Lower lobe of right lung (tissue), 2 donors: ENCODE measurements at regions not wholly inside any gene's neighbourhood (a gene's known extent, or its start where the extent isn't known, plus 50 kb on each side); places are given as distances from the start of the nearest gene placed in this dataset.

ENCODE experiments used
- ATAC-seq, 2 donors: fragments of 200-7000 bp; cut with Tn5 transposase; one replicate each; pipeline ENCODE4 v1.9.1; 2020 to 2022; ENCODE audit warnings: mild to moderate bottlenecking in 2 of 2, moderate library complexity in 2 of 2
- DNase-seq: peaks from one replicate; pipeline ENCODE4 v3.0.0-alpha.2; 2020
- H3K27ac ChIP-seq: fragments of 200-600 bp; one replicate; pipeline ENCODE4 v1.8.0; 2022
- H3K27me3 ChIP-seq: fragments of 200-600 bp; one replicate; pipeline ENCODE4 v1.8.0; 2022; ENCODE audit warnings: low read depth
- H3K36me3 ChIP-seq: fragments of 200-600 bp; one replicate; pipeline ENCODE4 v1.8.0; 2022; ENCODE audit warnings: mild to moderate bottlenecking
- H3K4me1 ChIP-seq: fragments of 200-600 bp; one replicate; pipeline ENCODE4 v1.8.0; 2022
- H3K4me3 ChIP-seq: fragments of 200-600 bp; one replicate; pipeline ENCODE4 v1.8.0; 2022; ENCODE audit warnings: mild to moderate bottlenecking
- H3K9me3 ChIP-seq: fragments of 200-600 bp; one replicate; pipeline ENCODE4 v1.8.0; 2022
- CTCF ChIP-seq: fragments of 200-600 bp; IDR thresholded peaks from one replicate; pipeline ENCODE4 v1.8.0; 2022; ENCODE audit warnings: antibody characterized with exemption, mild to moderate bottlenecking
- intact Hi-C: fragments of 100-400 bp; cut with DNase I; formaldehyde crosslinking; loops from one replicate; pipeline ENCODE4 v1.11.0; 2022
- donor health status: DM: no; HTN: yes; CAD: no; lungs with severe emphysema.

DNA sequence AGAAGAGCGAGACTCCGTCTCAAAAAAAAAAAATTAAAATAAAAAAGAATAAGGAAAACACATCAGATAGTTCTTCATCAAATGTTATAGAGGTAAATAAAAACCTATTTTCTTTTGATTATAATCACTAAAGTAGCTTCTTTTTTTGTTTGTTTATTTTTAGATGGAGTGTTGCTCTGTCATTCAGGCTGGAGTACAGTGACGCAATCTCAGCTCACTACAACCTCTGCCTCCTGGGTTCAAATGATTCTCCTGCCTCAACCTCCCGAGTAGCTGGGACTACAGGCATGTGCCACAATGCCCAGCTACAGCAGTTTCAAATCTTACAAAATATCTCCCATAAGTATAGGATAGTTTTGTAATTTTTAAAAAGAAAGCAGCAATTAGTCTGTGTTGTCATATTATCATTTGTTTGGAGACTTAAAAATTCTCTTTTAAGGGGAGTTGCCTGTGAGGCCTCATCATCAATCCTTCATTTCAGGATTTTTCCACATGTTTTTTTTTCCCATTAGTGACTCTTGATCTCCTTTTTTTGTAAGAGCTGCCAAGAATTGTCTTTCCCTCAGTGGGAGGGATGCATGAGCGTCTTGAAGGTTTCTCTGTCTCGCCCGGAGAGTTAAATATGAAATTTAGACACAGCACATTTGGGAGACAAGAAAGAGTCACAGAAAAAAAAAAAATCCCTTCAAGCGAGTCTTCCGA, 275.9 kb downstream of the CDCA7 start:
- intact Hi-C loops, result no loop called here
- no peak for TF ChIP-seq CTCF
- DNase-seq (no peak), ATAC-seq (no peak)
- Histone ChIP-seq H3K4me3 (no peak overlapping the region), H3K9me3 (no peaks in the 10 kb centered on the region), H3K27me3 (no peaks in the 10 kb centered on the region), H3K36me3 (no peaks in the 10 kb centered on the region), H3K27ac (no peak overlapping the region), H3K4me1 (no peaks in the 10 kb centered on the region)

- H3K4me3 ChIP-seq, result no peak overlapping the region
- H3K9me3 ChIP-seq, result no peaks in the 10 kb centered on the region
- intact Hi-C loops, result no loop called here
- DNase-seq (no peak), ATAC-seq (no peak)
- no peaks in the 10 kb centered on the region for H3K4me1 ChIP-seq
- no peak overlapping the region for H3K27ac ChIP-seq
- H3K36me3 ChIP-seq, result no peaks in the 10 kb centered on the region
- no peaks in the 10 kb centered on the region for H3K27me3 ChIP-seq
- TF ChIP-seq CTCF, result no peak
These were observed 276.4 kb downstream of the CDCA7 start for GRCh38 chr2:173631127-173631460.

DNA sequence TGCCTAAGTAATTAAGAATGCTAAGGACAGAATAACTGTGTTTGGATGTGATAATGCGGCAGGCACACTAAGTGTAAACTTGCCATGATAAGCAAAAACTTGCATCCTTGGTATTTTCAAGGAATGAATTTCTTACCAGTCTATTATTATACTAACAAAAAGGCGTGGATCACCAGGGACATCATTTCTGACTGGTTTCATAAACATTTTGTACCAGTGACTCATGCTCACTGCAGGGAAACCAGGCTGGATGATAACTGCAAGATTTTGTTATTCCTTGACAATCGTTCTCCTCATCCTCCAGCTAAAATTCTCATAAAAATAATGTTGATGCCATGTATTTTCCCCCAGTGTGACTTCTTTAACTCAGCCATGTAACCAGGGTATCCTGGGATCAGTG, 289.5 kb downstream of the CDCA7 start:
- H3K36me3 ChIP-seq, result no peaks in the 10 kb centered on the region
- peaks cover 11% of the 10 kb centered on the region for H3K4me1 ChIP-seq
- no peaks in the 10 kb centered on the region for H3K9me3 ChIP-seq
- no peak overlapping the region for H3K27ac ChIP-seq
- intact Hi-C loops, result no loop called here
- H3K27me3 ChIP-seq, result no peaks in the 10 kb centered on the region
- ATAC-seq, result no peak
- no peak overlapping the region for H3K4me3 ChIP-seq
- no peak for DNase-seq
- no peak for TF ChIP-seq CTCF

DNA sequence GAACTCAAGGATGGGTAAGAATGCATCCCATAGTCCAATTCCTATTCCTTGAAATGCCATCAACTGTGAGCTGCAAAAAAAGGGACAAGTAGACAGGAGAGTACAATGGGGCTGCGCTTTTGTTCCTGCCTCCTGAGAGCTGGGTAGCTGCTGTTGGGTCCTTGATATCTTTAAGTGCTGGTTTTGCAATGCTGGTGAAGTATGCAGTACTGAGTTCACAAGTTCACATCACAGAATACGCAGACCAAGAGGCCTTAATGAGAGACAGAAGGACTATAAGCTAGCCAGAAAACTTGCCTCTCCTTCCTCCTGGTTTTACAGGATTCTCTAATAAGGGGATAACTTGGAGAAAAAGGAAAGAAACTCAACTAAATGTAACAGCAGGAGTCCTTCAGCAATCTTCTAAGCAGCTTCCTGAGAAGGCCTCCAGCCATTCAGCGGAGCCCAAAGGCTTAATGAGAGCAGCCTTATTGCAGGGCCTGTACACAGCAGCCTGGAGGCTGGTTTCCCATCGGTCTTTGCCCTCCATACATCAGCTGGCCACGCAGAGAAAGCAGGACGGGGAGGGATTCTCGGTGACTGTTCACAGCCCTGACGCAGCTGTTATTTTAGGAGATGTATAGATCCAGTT, 293.1 kb downstream of the CDCA7 start:
- intact Hi-C loops, result no loop called here
- H3K9me3 ChIP-seq, result no peaks in the 10 kb centered on the region
- DNase-seq, result no peak

DNA sequence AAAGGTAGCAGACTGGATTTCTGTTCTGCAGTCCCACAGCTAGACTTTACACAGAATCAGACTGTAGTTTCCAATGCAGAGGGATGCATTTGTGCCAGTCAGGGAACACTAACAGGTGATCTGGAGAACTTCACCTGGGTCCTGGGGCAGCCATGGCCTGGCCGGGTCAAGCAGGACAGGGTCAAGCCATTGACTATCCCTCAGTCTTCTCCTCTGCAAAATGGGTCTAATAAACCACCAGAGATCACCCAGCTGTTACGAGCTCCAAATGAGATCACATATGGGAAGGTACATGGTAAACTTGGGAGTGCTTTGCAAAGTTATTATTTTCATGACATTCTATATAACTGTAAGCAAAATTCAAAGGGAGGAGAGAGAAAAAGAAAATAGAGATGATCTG, 294.1 kb downstream of the CDCA7 start:
- intact Hi-C loops, result no loop called here
- Histone ChIP-seq H3K9me3 (no peaks in the 10 kb centered on the region), H3K4me3 (no peak overlapping the region), H3K27me3 (no peaks in the 10 kb centered on the region), H3K27ac (no peak overlapping the region), H3K4me1 (peaks cover 11% of the 10 kb centered on the region), H3K36me3 (no peaks in the 10 kb centered on the region)
- ATAC-seq (no peak), DNase-seq (no peak)
- TF ChIP-seq CTCF, result no peak

More for the DNA sequence above, 293.1 kb downstream of the CDCA7 start:
- TF ChIP-seq CTCF, result no peak
- H3K4me3 ChIP-seq, result no peak overlapping the region
- H3K27me3 ChIP-seq, result no peaks in the 10 kb centered on the region
- peak; percentile 88 to 94 for ATAC-seq
- no peaks in the 10 kb centered on the region for H3K36me3 ChIP-seq
- H3K27ac ChIP-seq, result no peak overlapping the region
- H3K4me1 ChIP-seq, result peaks cover 11% of the 10 kb centered on the region
